Neuronal stem cell (in vitro differentiated cells): ENCODE measurements at regions not wholly inside any gene's neighbourhood (a gene's known extent, or its start where the extent isn't known, plus 50 kb on each side); places are given as distances from the start of the nearest gene placed in this dataset.

Experiments
- DNase-seq: peaks from one replicate; pipeline ENCODE4 v3.0.0-alpha.2; 2013; ENCODE audit warnings: low spot score
- H2AFZ ChIP-seq: one replicate; pipeline ENCODE4 v1.6.1; 2013; ENCODE audit warnings: mild to moderate bottlenecking, low read length, inconsistent platforms
- H2AK5ac ChIP-seq: 2 replicates; pipeline ENCODE4 v1.6.1; 2013; ENCODE audit warnings: low read depth, mild to moderate bottlenecking, inconsistent platforms, low read length, moderate library complexity, mixed read lengths
- H2BK120ac ChIP-seq: 2 replicates; pipeline ENCODE4 v1.6.1; 2013; ENCODE audit warnings: low read depth, mild to moderate bottlenecking, inconsistent platforms, low read length, moderate library complexity, mixed read lengths
- H2BK12ac ChIP-seq: one replicate; pipeline ENCODE4 v1.6.1; 2013; ENCODE audit warnings: low read length, inconsistent platforms
- H2BK15ac ChIP-seq: 2 replicates; pipeline ENCODE4 v1.6.1; 2013; ENCODE audit warnings: mild to moderate bottlenecking, low read length, inconsistent platforms, mixed read lengths
- H2BK5ac ChIP-seq: one replicate; pipeline ENCODE4 v1.6.1; 2013; ENCODE audit warnings: inconsistent platforms, mild to moderate bottlenecking, low read length, moderate library complexity
- H3K14ac ChIP-seq: one replicate; pipeline ENCODE4 v1.6.1; 2013; ENCODE audit warnings: low read length, inconsistent platforms
- H3K18ac ChIP-seq: 2 replicates; pipeline ENCODE4 v1.6.1; 2013; ENCODE audit warnings: low read length, inconsistent platforms
- H3K23ac ChIP-seq: 2 replicates; pipeline ENCODE4 v1.6.1; 2013; ENCODE audit warnings: low read depth, mild to moderate bottlenecking, mixed read lengths, low read length, inconsistent platforms; ENCODE audit not compliant: poor library complexity
- H3K27ac ChIP-seq: replicated peaks from 3 replicates; pipeline ENCODE4 v1.5.1; 2013; ENCODE audit warnings: low read length, inconsistent platforms
- H3K27me3 ChIP-seq, 3 experiments: 2 replicates each; pipeline ENCODE4 v1.6.1; 2013; ENCODE audit warnings: low read length in 3 of 3, mild to moderate bottlenecking in 2 of 3, inconsistent platforms in 1 of 3, low read depth in 1 of 3, mixed read lengths in 1 of 3, moderate library complexity in 1 of 3; ENCODE audit not compliant: control insufficient read depth in 3 of 3, insufficient read depth in 3 of 3
- H3K36me3 ChIP-seq, 2 donors: replicated peaks in 1 of 2; 2 replicates each; pipeline ENCODE4 v1.6.1; 2013; ENCODE audit warnings: low read length in 2 of 2; ENCODE audit not compliant: control insufficient read depth in 2 of 2, insufficient read depth in 2 of 2
- H3K4ac ChIP-seq: 2 replicates; pipeline ENCODE4 v1.6.1; 2013; ENCODE audit warnings: inconsistent platforms, mild to moderate bottlenecking, low read length, moderate library complexity
- H3K4me1 ChIP-seq, 2 donors: 1 replicate in 1 of 2; 2 replicates in 1 of 2; pipeline ENCODE4 v1.6.1; 2013; ENCODE audit warnings: low read length in 2 of 2, low read depth in 1 of 2; ENCODE audit not compliant: control insufficient read depth in 2 of 2, insufficient read depth in 1 of 2
- H3K4me2 ChIP-seq: one replicate; pipeline ENCODE4 v1.6.1; 2013; ENCODE audit warnings: mild to moderate bottlenecking, low read length, inconsistent platforms; ENCODE audit not compliant: insufficient read depth, poor library complexity, severe bottlenecking
- H3K4me3 ChIP-seq, 2 donors: 2 replicates each; pipeline ENCODE4 v1.5.1; 2013; ENCODE audit warnings: low read length in 2 of 2, mild to moderate bottlenecking in 2 of 2, inconsistent platforms in 1 of 2, moderate library complexity in 1 of 2
- H3K79me1 ChIP-seq: one replicate; pipeline ENCODE4 v1.6.1; 2013; ENCODE audit warnings: low read depth, mild to moderate bottlenecking, inconsistent platforms, low read length, moderate library complexity
- H3K9ac ChIP-seq: one replicate; pipeline ENCODE4 v1.6.1; 2013; ENCODE audit warnings: mild to moderate bottlenecking, low read depth, low read length, inconsistent platforms; ENCODE audit not compliant: poor library complexity
- H3K9me3 ChIP-seq, 2 donors: replicated peaks in 1 of 2; 2 replicates each; pipeline versions ENCODE3 to v1.6.1; 2013; ENCODE audit warnings: low read length in 2 of 2, mild to moderate bottlenecking in 2 of 2, inconsistent platforms in 1 of 2, low read depth in 1 of 2, mixed read lengths in 1 of 2, moderate library complexity in 1 of 2; ENCODE audit not compliant: control insufficient read depth in 2 of 2, insufficient read depth in 1 of 2
- H4K8ac ChIP-seq: one replicate; pipeline ENCODE4 v1.6.1; 2013; ENCODE audit warnings: low read depth, mild to moderate bottlenecking, inconsistent platforms, low read length, moderate library complexity
- H4K91ac ChIP-seq: one replicate; pipeline ENCODE4 v1.6.1; 2013; ENCODE audit warnings: low read length, low read depth, mild to moderate bottlenecking, inconsistent platforms; ENCODE audit not compliant: poor library complexity
- WGBS, 2 donors: extraction: QIAGEN DNeasy Blood & Tissue Kit; methylation state at CpG; one replicate each; pipeline ENCODE4 v1.1.7; 2013; ENCODE audit warnings: missing lambda C conversion rate in 2 of 2, mixed read lengths in 1 of 2; ENCODE audit not compliant: insufficient read length in 2 of 2, insufficient replicate concordance in 1 of 2; ENCODE audit errors: extremely low coverage in 2 of 2; 5-methylcytosine and 5-hydroxymethylcytosine counted together

DNA sequence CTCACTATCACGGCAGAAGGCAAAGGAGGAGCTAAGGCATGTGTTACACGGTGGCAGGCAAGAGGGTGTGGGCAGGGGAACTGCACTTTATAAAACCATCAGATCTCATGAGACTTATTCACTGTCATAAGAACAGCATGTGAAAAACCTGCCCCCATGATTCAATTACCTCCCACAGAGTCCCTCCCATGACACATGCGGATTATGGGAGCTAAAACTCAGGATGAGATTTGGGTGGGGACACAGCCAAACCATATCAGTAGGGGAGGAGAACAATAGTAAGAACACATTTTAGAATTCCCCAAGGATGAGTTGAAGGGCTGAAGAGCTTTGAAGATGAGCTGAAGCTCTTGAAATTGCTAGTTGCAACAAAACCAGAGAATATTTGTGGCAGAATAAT, 287.9 kb downstream of the SMARCA2 start:
- no peaks in the 10 kb centered on the region for H3K79me1 ChIP-seq

DNA sequence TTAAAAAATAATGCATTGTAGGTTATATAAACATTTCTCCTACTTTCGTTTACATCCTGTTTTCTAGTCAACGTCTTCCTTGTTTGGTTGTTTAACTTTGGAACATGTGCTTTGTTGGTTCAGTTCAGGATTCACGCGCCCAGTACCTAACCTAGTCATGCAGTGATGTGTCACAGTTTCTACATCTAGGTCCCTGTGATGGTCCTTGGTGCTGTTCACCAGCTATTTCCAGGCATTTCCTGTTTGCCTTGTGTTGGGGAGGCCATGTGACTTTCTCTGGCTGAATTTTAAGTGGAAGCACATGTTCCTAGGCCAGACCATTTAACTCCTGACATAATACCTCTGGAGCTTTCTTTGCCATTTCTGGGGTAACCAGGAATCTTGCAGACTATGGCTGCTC, 292.3 kb downstream of the SMARCA2 start:
- H3K27ac ChIP-seq, result no peak overlapping the region
- no peaks in the 10 kb centered on the region for H3K4me1 ChIP-seq
- no peak overlapping the region for H3K4ac ChIP-seq
- H3K36me3 ChIP-seq, result no peaks in the 10 kb centered on the region
- H3K23ac ChIP-seq, result no peak overlapping the region
- H2AK5ac ChIP-seq, result no peak overlapping the region
- WGBS, 2 donors, result no CpG with 5 or more reads among the region's 4 CpGs
- H3K18ac ChIP-seq, result no peak overlapping the region
- peaks cover 0 to 3% of the 10 kb centered on the region in 2 donors for H3K9me3 ChIP-seq
- H2BK120ac ChIP-seq, result no peak overlapping the region
- H3K9ac ChIP-seq, result no peak overlapping the region
- no peak overlapping the region for H3K4me2 ChIP-seq
- H3K27me3 ChIP-seq, result no peaks in the 10 kb centered on the region
- H2BK5ac ChIP-seq, result no peak overlapping the region
- no peak overlapping the region for H4K91ac ChIP-seq
- no peak overlapping the region for H3K4me3 ChIP-seq
- no peak for DNase-seq
- no peak overlapping the region for H2BK12ac ChIP-seq
- no peak overlapping the region for H2BK15ac ChIP-seq
- H2AFZ ChIP-seq, result peak overlapping the region; percentile 54
- H4K8ac ChIP-seq, result no peak overlapping the region
- no peaks in the 10 kb centered on the region for H3K79me1 ChIP-seq
- H3K14ac ChIP-seq, result no peak overlapping the region

More for the DNA sequence above, 287.9 kb downstream of the SMARCA2 start:
- Histone ChIP-seq H2BK15ac (no peak overlapping the region), H4K91ac (no peak overlapping the region), H3K14ac (no peak overlapping the region), H3K36me3 (no peaks in the 10 kb centered on the region), H2BK12ac (no peak overlapping the region), H3K4me1 (no peaks in the 10 kb centered on the region), H4K8ac (no peak overlapping the region), H3K9me3 (peaks cover 0 to 6% of the 10 kb centered on the region in 2 donors), H2BK5ac (no peak overlapping the region), H2AFZ (no peak overlapping the region), H3K27ac (no peak overlapping the region), H2BK120ac (no peak overlapping the region), H3K23ac (no peak overlapping the region), H3K4ac (no peak overlapping the region), H3K4me3 (no peak overlapping the region), H3K27me3 (no peaks in the 10 kb centered on the region), H3K9ac (no peak overlapping the region), H3K18ac (no peak overlapping the region), H2AK5ac (no peak overlapping the region), H3K4me2 (no peak overlapping the region)
- WGBS, 2 donors, result no CpG with 5 or more reads among the region's 3 CpGs
- no peak for DNase-seq

DNA sequence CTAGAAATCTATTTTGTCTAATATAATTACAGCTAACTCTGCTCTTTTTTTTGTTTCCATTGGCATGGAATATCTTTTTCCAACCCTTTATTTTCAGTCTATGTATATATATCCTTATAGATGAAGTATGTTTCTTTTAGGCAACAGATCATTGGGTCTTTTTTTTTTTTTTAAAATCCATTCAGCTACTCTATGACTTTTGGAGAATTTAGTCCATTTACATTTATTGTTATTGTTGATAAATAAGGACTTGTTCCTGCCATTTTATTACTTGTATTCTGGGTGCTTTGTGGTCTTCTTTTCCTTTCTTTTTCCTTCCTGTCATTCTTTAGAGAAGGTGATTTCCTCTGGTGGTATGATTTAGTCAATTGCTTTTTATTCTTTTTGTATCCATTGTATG, 296.8 kb downstream of the SMARCA2 start:
- H2BK5ac ChIP-seq, result no peak overlapping the region
- no peaks in the 10 kb centered on the region for H3K79me1 ChIP-seq
- no peak overlapping the region for H3K9ac ChIP-seq
- H3K4ac ChIP-seq, result no peak overlapping the region
- no peak overlapping the region for H3K4me2 ChIP-seq
- H2AK5ac ChIP-seq, result no peak overlapping the region
- no peak overlapping the region for H2BK120ac ChIP-seq
- no peaks in the 10 kb centered on the region for H3K27me3 ChIP-seq
- H2BK15ac ChIP-seq, result no peak overlapping the region
- H3K4me3 ChIP-seq, result no peak overlapping the region
- no peaks in the 10 kb centered on the region for H3K36me3 ChIP-seq
- H2AFZ ChIP-seq, result no peak overlapping the region
- H3K14ac ChIP-seq, result no peak overlapping the region
- no peak overlapping the region for H3K23ac ChIP-seq
- H3K18ac ChIP-seq, result no peak overlapping the region
- H3K9me3 ChIP-seq, result peaks cover 13 to 23% of the 10 kb centered on the region in 2 donors
- no peaks in the 10 kb centered on the region for H3K4me1 ChIP-seq
- no peak for DNase-seq
- no peak overlapping the region for H2BK12ac ChIP-seq
- no peak overlapping the region for H4K91ac ChIP-seq
- no peak overlapping the region for H3K27ac ChIP-seq
- H4K8ac ChIP-seq, result no peak overlapping the region

DNA sequence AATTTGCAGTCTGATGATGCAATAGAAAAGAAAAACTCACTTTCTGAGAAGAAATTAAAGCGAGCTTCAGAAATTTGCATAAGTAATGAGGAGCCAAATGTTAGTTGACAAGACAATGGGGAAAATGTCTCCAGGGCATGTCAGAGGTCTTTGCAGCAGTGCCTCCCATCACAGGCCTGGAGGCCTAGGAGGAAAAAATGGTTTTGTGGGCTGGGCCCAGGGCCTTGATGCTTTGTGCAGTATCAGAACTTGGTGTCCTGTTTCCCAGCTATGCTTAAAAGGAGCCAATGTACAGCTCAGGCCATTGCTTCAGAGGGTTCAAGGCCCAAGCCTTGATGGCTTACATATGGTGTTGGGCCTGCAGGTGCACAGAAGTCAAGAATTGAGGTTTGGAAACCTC, 298.4 kb downstream of the SMARCA2 start:
- Histone ChIP-seq H4K91ac (no peak overlapping the region), H2AK5ac (no peak overlapping the region), H2AFZ (no peak overlapping the region), H2BK15ac (no peak overlapping the region), H3K4me1 (no peaks in the 10 kb centered on the region), H3K4ac (no peak overlapping the region), H2BK120ac (no peak overlapping the region), H3K14ac (no peak overlapping the region), H3K9ac (no peak overlapping the region), H3K9me3 (peaks cover 13 to 23% of the 10 kb centered on the region in 2 donors), H2BK12ac (no peak overlapping the region), H3K23ac (no peak overlapping the region), H3K4me2 (no peak overlapping the region), H3K4me3 (peak overlapping the region in 1 of 2 donors; percentile 46), H3K27me3 (no peaks in the 10 kb centered on the region), H3K18ac (no peak overlapping the region), H2BK5ac (no peak overlapping the region), H4K8ac (no peak overlapping the region), H3K79me1 (no peaks in the 10 kb centered on the region), H3K36me3 (no peaks in the 10 kb centered on the region), H3K27ac (no peak overlapping the region)
- DNase-seq, result no peak
- no CpG with 5 or more reads among the region's 1 CpG for WGBS, 2 donors
